ENCODE measurements at regions not wholly inside any gene's neighbourhood (a gene's known extent, or its start where the extent isn't known, plus 50 kb on each side); places are given as distances from the start of the nearest gene placed in this dataset.
"Not testable (repeated sequence)": the region's sequence is repeated elsewhere in the genome, so short reads cannot be mapped to it uniquely, and the experiment has no call there.

DNA sequence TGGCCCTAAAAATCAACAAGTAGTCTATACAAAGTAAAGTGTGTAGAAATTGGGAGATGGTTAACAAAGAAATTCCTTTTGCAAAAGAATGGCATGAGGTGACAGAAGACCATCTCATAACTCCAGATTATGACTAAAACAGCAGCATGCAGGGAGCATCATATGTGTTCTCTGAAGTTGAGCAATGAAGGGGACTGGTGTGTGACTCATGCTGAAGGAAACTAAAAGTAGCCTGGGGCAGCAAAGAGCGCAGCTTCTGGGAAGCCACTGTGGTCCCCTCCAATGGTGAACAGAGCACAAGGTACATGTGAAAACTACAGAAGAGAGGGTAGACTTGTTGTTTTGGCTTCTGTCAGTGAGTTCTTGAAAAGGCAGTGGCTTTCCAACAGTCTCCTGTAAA lies 133.4 kb downstream of the MACC1 start:
- Histone ChIP-seq H3K9ac (ENCODE audit: low read depth, low read length) (no peak overlapping the region), H3K27me3 (ENCODE audit: control insufficient read depth, insufficient read depth, low read length) (no peaks in the 10 kb centered on the region), H3K4me2 (ENCODE audit: low read length) (no peak overlapping the region), H3K4me1 (ENCODE audit: control insufficient read depth, insufficient read depth, low read length) (no peaks in the 10 kb centered on the region), H3K36me3 (ENCODE audit: insufficient read depth, low read length) (no peaks in the 10 kb centered on the region), H3K9me3 (replicated peaks; ENCODE audit: low read length) (no peaks in the 10 kb centered on the region), H3K4me3 (ENCODE audit: low read length) (no peak overlapping the region)

DNA sequence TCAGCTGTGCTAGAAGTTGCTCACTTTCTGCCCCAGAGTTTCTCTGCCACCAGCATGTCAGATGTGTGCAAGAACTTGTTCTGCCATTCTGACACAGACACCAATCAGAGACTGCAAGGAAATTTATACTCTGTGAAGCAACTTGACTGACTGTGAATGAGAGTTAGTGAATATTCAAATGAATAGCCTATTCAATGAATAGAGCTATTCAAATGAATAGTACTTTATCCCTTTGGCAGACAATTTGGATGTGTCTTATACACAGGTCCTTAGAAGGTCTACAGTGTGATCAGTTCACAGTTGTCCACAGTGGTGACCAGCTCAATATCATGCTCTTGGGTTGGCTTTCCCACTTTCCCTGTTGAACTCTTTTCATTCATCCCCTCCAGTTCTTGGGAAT lies 138.1 kb downstream of the MACC1 start:
- Histone ChIP-seq H3K9me3 (replicated peaks; ENCODE audit: low read length) (no peaks in the 10 kb centered on the region), H3K4me1 (ENCODE audit: control insufficient read depth, insufficient read depth, low read length) (no peaks in the 10 kb centered on the region), H3K9ac (ENCODE audit: low read depth, low read length) (no peak overlapping the region), H3K36me3 (ENCODE audit: insufficient read depth, low read length) (no peaks in the 10 kb centered on the region), H3K4me2 (ENCODE audit: low read length) (no peak overlapping the region), H3K4me3 (ENCODE audit: low read length) (no peak overlapping the region), H3K27me3 (ENCODE audit: control insufficient read depth, insufficient read depth, low read length) (no peaks in the 10 kb centered on the region)

DNA sequence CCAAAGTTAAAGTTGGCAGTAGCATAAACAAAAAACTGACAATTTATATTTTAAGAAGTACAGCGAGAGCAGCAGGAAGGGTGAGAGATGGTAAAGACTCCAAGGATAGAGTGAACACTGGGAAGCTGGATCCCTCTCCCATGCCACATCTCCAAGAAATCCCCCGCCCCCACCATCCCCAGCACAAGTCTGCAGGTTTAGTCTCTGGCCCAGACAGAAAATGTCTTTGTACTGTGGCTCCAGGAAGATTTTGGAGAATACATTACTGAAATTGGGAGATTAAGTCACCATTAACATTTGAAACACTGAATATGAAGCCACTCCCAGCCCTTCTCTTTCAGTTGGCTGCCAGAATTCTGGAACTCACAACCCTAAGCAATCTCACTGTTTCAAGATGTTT lies 140.3 kb downstream of the MACC1 start:
- no peak overlapping the region for H3K9ac ChIP-seq (ENCODE audit: low read depth, low read length)
- H3K4me1 ChIP-seq (ENCODE audit: control insufficient read depth, insufficient read depth, low read length): no peaks in the 10 kb centered on the region
- no peak overlapping the region for H3K4me3 ChIP-seq (ENCODE audit: low read length)
- H3K4me2 ChIP-seq (ENCODE audit: low read length): no peak overlapping the region
- H3K27me3 ChIP-seq (ENCODE audit: control insufficient read depth, insufficient read depth, low read length): no peaks in the 10 kb centered on the region
- no peaks in the 10 kb centered on the region for H3K9me3 ChIP-seq (replicated peaks; ENCODE audit: low read length)
- H3K36me3 ChIP-seq (ENCODE audit: insufficient read depth, low read length): no peaks in the 10 kb centered on the region

GRCh38 chr7:20075992-20076820 lies 141.0 kb downstream of the MACC1 start:
- no peaks in the 10 kb centered on the region for H3K4me1 ChIP-seq (ENCODE audit: control insufficient read depth, insufficient read depth, low read length)
- no peak overlapping the region for H3K4me3 ChIP-seq (ENCODE audit: low read length)
- no peaks in the 10 kb centered on the region for H3K27me3 ChIP-seq (ENCODE audit: control insufficient read depth, insufficient read depth, low read length)
- no peaks in the 10 kb centered on the region for H3K36me3 ChIP-seq (ENCODE audit: insufficient read depth, low read length)
- H3K9ac ChIP-seq (ENCODE audit: low read depth, low read length): no peak overlapping the region
- H3K4me2 ChIP-seq (ENCODE audit: low read length): no peak overlapping the region
- H3K9me3 ChIP-seq (replicated peaks; ENCODE audit: low read length): no peaks in the 10 kb centered on the region

- no peak overlapping the region for H3K9ac ChIP-seq (ENCODE audit: low read depth, low read length)
Measured at GRCh38 chr7:20075440-20075839, 141.7 kb downstream of the MACC1 start.

GRCh38 chr7:20068004-20068403 lies 149.2 kb downstream of the MACC1 start:
- H3K4me3 ChIP-seq (ENCODE audit: low read length); H3K4me1 ChIP-seq (ENCODE audit: control insufficient read depth, insufficient read depth, low read length): not testable (repeated sequence)

More at GRCh38 chr7:20075440-20075839, 141.7 kb downstream of the MACC1 start:
- no peaks in the 10 kb centered on the region for H3K27me3 ChIP-seq (ENCODE audit: control insufficient read depth, insufficient read depth, low read length)
- no peak overlapping the region for H3K4me3 ChIP-seq (ENCODE audit: low read length)
- no peaks in the 10 kb centered on the region for H3K9me3 ChIP-seq (replicated peaks; ENCODE audit: low read length)
- H3K36me3 ChIP-seq (ENCODE audit: insufficient read depth, low read length): no peaks in the 10 kb centered on the region
- no peaks in the 10 kb centered on the region for H3K4me1 ChIP-seq (ENCODE audit: control insufficient read depth, insufficient read depth, low read length)
- no peak overlapping the region for H3K4me2 ChIP-seq (ENCODE audit: low read length)

GRCh38 chr7:20064974-20065862 lies 152.0 kb downstream of the MACC1 start:
- no peak overlapping the region for H3K4me3 ChIP-seq (ENCODE audit: low read length)
- H3K27me3 ChIP-seq (ENCODE audit: control insufficient read depth, insufficient read depth, low read length): no peaks in the 10 kb centered on the region
- H3K4me2 ChIP-seq (ENCODE audit: low read length): no peak overlapping the region
- no peaks in the 10 kb centered on the region for H3K4me1 ChIP-seq (ENCODE audit: control insufficient read depth, insufficient read depth, low read length)
- H3K36me3 ChIP-seq (ENCODE audit: insufficient read depth, low read length): no peaks in the 10 kb centered on the region
- no peaks in the 10 kb centered on the region for H3K9me3 ChIP-seq (replicated peaks; ENCODE audit: low read length)
- H3K9ac ChIP-seq (ENCODE audit: low read depth, low read length): no peak overlapping the region

More at GRCh38 chr7:20068004-20068403, 149.2 kb downstream of the MACC1 start:
- H3K9ac ChIP-seq (ENCODE audit: low read depth, low read length); H3K36me3 ChIP-seq (ENCODE audit: insufficient read depth, low read length); H3K27me3 ChIP-seq (ENCODE audit: control insufficient read depth, insufficient read depth, low read length); H3K9me3 ChIP-seq (replicated peaks; ENCODE audit: low read length); H3K4me2 ChIP-seq (ENCODE audit: low read length): not testable (repeated sequence)

- Histone ChIP-seq H3K27me3 (ENCODE audit: control insufficient read depth, insufficient read depth, low read length) (no peaks in the 10 kb centered on the region), H3K9ac (ENCODE audit: low read depth, low read length) (no peak overlapping the region), H3K4me3 (ENCODE audit: low read length) (no peak overlapping the region), H3K36me3 (ENCODE audit: insufficient read depth, low read length) (no peaks in the 10 kb centered on the region), H3K9me3 (replicated peaks; ENCODE audit: low read length) (no peaks in the 10 kb centered on the region), H3K4me2 (ENCODE audit: low read length) (no peak overlapping the region), H3K4me1 (ENCODE audit: control insufficient read depth, insufficient read depth, low read length) (no peaks in the 10 kb centered on the region)
Measured at GRCh38 chr7:20064181-20064970, 152.8 kb downstream of the MACC1 start.

GRCh38 chr7:20063644-20064043 lies 153.5 kb downstream of the MACC1 start:
- Histone ChIP-seq H3K9ac (ENCODE audit: low read depth, low read length) (no peak overlapping the region), H3K4me3 (ENCODE audit: low read length) (no peak overlapping the region), H3K4me2 (ENCODE audit: low read length) (no peak overlapping the region), H3K9me3 (replicated peaks; ENCODE audit: low read length) (no peaks in the 10 kb centered on the region), H3K4me1 (ENCODE audit: control insufficient read depth, insufficient read depth, low read length) (no peaks in the 10 kb centered on the region), H3K36me3 (ENCODE audit: insufficient read depth, low read length) (no peaks in the 10 kb centered on the region), H3K27me3 (ENCODE audit: control insufficient read depth, insufficient read depth, low read length) (no peaks in the 10 kb centered on the region)

GRCh38 chr7:20062932-20063331 lies 154.3 kb downstream of the MACC1 start:
- Histone ChIP-seq H3K9ac (ENCODE audit: low read depth, low read length) (no peak overlapping the region), H3K4me2 (ENCODE audit: low read length) (no peak overlapping the region), H3K9me3 (replicated peaks; ENCODE audit: low read length) (no peaks in the 10 kb centered on the region), H3K27me3 (ENCODE audit: control insufficient read depth, insufficient read depth, low read length) (no peaks in the 10 kb centered on the region), H3K4me1 (ENCODE audit: control insufficient read depth, insufficient read depth, low read length) (no peaks in the 10 kb centered on the region), H3K4me3 (ENCODE audit: low read length) (no peak overlapping the region), H3K36me3 (ENCODE audit: insufficient read depth, low read length) (no peaks in the 10 kb centered on the region)
